Activated B cell treated with CpG ODN at 0.5 μM for 24 hours (primary cell): ENCODE measurements at regions not wholly inside any gene's neighbourhood (a gene's known extent, or its start where the extent isn't known, plus 50 kb on each side); places are given as distances from the start of the nearest gene placed in this dataset.
"Not testable (repeated sequence)": the region's sequence is repeated elsewhere in the genome, so short reads cannot be mapped to it uniquely, and the experiment has no call there.

Experiments
- ATAC-seq: fragments of 200-7000 bp; cut with Tn5 transposase; one replicate; pipeline ENCODE4 v1.10.0; 2021; ENCODE audit warnings: low read depth, mild to moderate bottlenecking, moderate library complexity
- CTCF ChIA-PET: fragments of 350-600 bp; sonication (Branson Sonifier 250); formaldehyde crosslinking; loops from one replicate; lab custom pipeline; 2021; ENCODE audit warnings: antibody characterized with exemption; lab: Charles Lee
- POLR2A ChIA-PET: fragments of 350-600 bp; sonication (Branson Sonifier 250); formaldehyde crosslinking; loops from one replicate; lab custom pipeline; 2021; ENCODE audit warnings: antibody characterized with exemption; lab: Charles Lee
- DNase-seq: peaks from one replicate; pipeline ENCODE4 v3.0.0; 2022
- H3K27ac Mint-ChIP-seq: one replicate; pipeline ENCODE4 v1.8.0; 2020; ENCODE audit warnings: mixed read lengths
- H3K27me3 Mint-ChIP-seq: one replicate; pipeline ENCODE4 v1.8.0; 2021; ENCODE audit warnings: mixed read lengths
- H3K36me3 Mint-ChIP-seq: one replicate; pipeline ENCODE4 v1.8.0; 2021; ENCODE audit warnings: low read depth, mixed read lengths
- H3K4me1 Mint-ChIP-seq: one replicate; pipeline ENCODE4 v1.8.0; 2021; ENCODE audit warnings: mixed read lengths
- H3K4me3 Mint-ChIP-seq: one replicate; pipeline ENCODE4 v1.8.0; 2020; ENCODE audit warnings: mild to moderate bottlenecking, mixed read lengths
- H3K9me3 Mint-ChIP-seq: one replicate; pipeline ENCODE4 v1.8.0; 2020; ENCODE audit warnings: mixed read lengths
- CTCF ChIP-seq: fragments of 200-600 bp; IDR thresholded peaks from one replicate; pipeline ENCODE4 v1.8.0; 2022; ENCODE audit warnings: antibody characterized with exemption, mild to moderate bottlenecking
- intact Hi-C: fragments of 100-400 bp; cut with micrococcal nuclease; formaldehyde crosslinking; loops from one replicate; pipeline ENCODE4 v1.15.1; 2024

DNA sequence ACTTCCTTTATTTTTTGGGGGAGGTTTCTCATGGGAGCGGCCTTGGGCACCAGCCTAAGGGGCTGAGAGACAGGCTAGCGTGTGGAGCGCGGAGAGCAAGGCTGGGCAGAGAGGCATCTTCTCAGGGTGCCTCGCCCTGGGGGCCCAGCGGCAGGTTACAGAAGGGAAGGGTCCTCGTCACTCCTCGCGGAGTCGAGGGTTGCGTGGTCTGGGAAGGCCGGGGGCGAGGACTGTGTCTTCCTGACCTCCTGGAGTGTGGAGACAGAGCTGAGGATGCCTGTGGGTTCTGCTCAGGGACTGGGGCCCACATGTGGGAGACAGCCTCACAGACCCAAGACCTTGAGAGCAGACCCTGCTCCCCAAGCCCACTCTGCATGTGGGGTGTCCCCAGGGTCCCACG lies 79.6 kb upstream of the LRPAP1 start:
- Mint-ChIP-seq H3K4me1 (no peaks in the 10 kb centered on the region), H3K4me3 (no peak overlapping the region), H3K36me3 (no peaks in the 10 kb centered on the region), H3K9me3 (no peaks in the 10 kb centered on the region), H3K27ac (no peak overlapping the region), H3K27me3 (no peaks in the 10 kb centered on the region)
- no peak for TF ChIP-seq CTCF
- intact Hi-C loops = no loop called here
- ChIA-PET POLR2A (no interaction called here), CTCF (no interaction called here)
- DNase-seq (no peak), ATAC-seq (no peak)

DNA sequence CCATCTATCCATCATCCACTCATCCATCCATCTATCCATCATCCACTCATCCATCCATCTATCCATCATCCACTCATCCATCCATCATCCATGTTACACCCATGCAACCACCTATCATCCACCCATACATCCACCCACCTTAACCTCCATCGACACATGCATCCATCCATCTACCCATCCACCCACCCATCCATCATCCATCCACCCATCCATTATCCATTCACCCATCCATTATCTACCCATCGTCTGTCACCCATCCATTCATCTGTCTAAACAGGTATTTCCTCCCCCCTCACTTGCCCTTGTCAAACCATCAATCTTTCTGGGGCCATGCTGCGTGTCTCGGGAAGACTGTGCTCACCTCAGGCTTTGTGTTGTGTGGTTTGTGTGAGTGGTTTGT lies 78.6 kb upstream of the LRPAP1 start:
- DNase-seq, H3K36me3 Mint-ChIP-seq, POLR2A ChIA-PET, H3K9me3 Mint-ChIP-seq, H3K27ac Mint-ChIP-seq, CTCF ChIA-PET, ATAC-seq, intact Hi-C loops, H3K27me3 Mint-ChIP-seq, H3K4me3 Mint-ChIP-seq, H3K4me1 Mint-ChIP-seq: not testable (repeated sequence)

DNA sequence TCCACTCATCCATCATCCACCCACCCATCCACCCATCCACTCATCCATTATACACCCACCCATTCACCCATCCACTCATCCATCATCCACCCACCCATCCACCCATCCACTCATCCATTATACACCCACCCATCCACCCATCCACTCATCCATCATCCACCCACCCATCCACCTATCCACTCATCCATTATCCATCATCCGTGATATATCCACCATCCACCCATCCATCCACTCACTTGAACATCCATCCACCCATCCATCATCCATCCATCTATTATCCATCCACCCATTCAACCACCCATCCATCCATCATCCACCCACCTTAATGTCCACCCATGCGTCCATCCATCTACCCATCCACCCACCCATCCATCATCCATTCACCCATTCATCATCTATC lies 77.7 kb upstream of the LRPAP1 start:
- H3K9me3 Mint-ChIP-seq, POLR2A ChIA-PET, intact Hi-C loops, H3K36me3 Mint-ChIP-seq, H3K4me1 Mint-ChIP-seq, H3K4me3 Mint-ChIP-seq, DNase-seq, H3K27me3 Mint-ChIP-seq, H3K27ac Mint-ChIP-seq, CTCF ChIA-PET, ATAC-seq: not testable (repeated sequence)

- no peak for ATAC-seq
- CTCF ChIA-PET = no interaction called here
- no peaks in the 10 kb centered on the region for H3K9me3 Mint-ChIP-seq
- intact Hi-C loops = no loop called here
- H3K4me3 Mint-ChIP-seq = no peak overlapping the region
- POLR2A ChIA-PET = no interaction called here
- no peak for TF ChIP-seq CTCF
- no peaks in the 10 kb centered on the region for H3K36me3 Mint-ChIP-seq
- H3K27ac Mint-ChIP-seq = no peak overlapping the region
- H3K4me1 Mint-ChIP-seq = no peaks in the 10 kb centered on the region
- DNase-seq = no peak
- H3K27me3 Mint-ChIP-seq = no peaks in the 10 kb centered on the region
Measured at GRCh38 chr4:3607690-3608552, 75.7 kb upstream of the LRPAP1 start.

- H3K9me3 Mint-ChIP-seq, ATAC-seq, H3K36me3 Mint-ChIP-seq, CTCF ChIA-PET, DNase-seq, H3K4me1 Mint-ChIP-seq, intact Hi-C loops, H3K27ac Mint-ChIP-seq, H3K4me3 Mint-ChIP-seq, H3K27me3 Mint-ChIP-seq, POLR2A ChIA-PET: not testable (repeated sequence)
Measured at GRCh38 chr4:3606850-3607249, 74.6 kb upstream of the LRPAP1 start.

DNA sequence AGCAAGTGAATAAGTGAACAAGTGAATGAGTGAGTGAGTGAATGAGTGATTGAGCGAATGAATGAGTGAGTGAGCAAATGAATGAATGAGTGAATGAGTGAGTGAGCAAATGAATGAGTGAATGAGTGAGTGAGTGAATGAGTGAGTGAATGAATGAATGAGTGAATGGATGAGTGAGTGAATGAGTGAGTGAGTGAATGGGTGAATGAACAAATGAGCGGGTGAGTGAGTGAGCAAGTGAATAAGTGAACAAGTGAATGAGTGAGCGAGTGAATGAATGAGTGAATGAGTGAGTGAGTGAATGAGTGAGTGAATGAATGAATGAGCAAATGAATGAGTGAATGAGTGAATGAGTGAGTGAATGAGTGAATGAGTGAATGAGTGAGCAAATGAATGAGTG lies 74.0 kb upstream of the LRPAP1 start:
- POLR2A ChIA-PET, intact Hi-C loops, ATAC-seq: not testable (repeated sequence)

GRCh38 chr4:3605491-3605890 lies 73.3 kb upstream of the LRPAP1 start:
- no peak for TF ChIP-seq CTCF
- no peak overlapping the region for H3K27ac Mint-ChIP-seq
- POLR2A ChIA-PET = no interaction called here
- no peaks in the 10 kb centered on the region for H3K4me1 Mint-ChIP-seq
- no peak overlapping the region for H3K4me3 Mint-ChIP-seq
- no peaks in the 10 kb centered on the region for H3K9me3 Mint-ChIP-seq
- DNase-seq (no peak), ATAC-seq (no peak)
- intact Hi-C loops = no loop called here
- H3K36me3 Mint-ChIP-seq = no peaks in the 10 kb centered on the region
- CTCF ChIA-PET = no interaction called here
- H3K27me3 Mint-ChIP-seq = no peaks in the 10 kb centered on the region

More for the DNA sequence above, 74.0 kb upstream of the LRPAP1 start:
- CTCF ChIA-PET, H3K27me3 Mint-ChIP-seq, DNase-seq, H3K4me1 Mint-ChIP-seq, H3K36me3 Mint-ChIP-seq, H3K9me3 Mint-ChIP-seq, H3K27ac Mint-ChIP-seq, H3K4me3 Mint-ChIP-seq: not testable (repeated sequence)

GRCh38 chr4:3602886-3603645 lies 70.8 kb upstream of the LRPAP1 start:
- POLR2A ChIA-PET, H3K27me3 Mint-ChIP-seq, H3K4me1 Mint-ChIP-seq, H3K9me3 Mint-ChIP-seq, H3K4me3 Mint-ChIP-seq, H3K36me3 Mint-ChIP-seq, ATAC-seq, intact Hi-C loops, CTCF ChIA-PET, H3K27ac Mint-ChIP-seq: not testable (repeated sequence)
- peak; percentile 1 for DNase-seq
